HEK293T (cell line): ENCODE measurements at regions not wholly inside any gene's neighbourhood (a gene's known extent, or its start where the extent isn't known, plus 50 kb on each side); places are given as distances from the start of the nearest gene placed in this dataset.

Experiments
- CTCF ChIA-PET: fragments of 350-600 bp; formaldehyde crosslinking; extraction: SDS; loops from one replicate; lab custom pipeline; 2021; ENCODE audit warnings: antibody characterized with exemption, inconsistent platforms; lab: Yijun Ruan, JAX
- POLR2A ChIA-PET: fragments of 350-600 bp; formaldehyde crosslinking; extraction: SDS; loops from one replicate; lab custom pipeline; 2020; ENCODE audit warnings: antibody characterized with exemption, inconsistent platforms; lab: Yijun Ruan, JAX
- DNase-seq: peaks from one replicate; pipeline ENCODE4 v3.0.0; 2012; ENCODE audit warnings: mixed read lengths; ENCODE audit errors: extremely low spot score
- ARNT ChIP-seq: fragments of 450-650 bp; IDR thresholded peaks from 2 replicates; pipeline ENCODE4 v1.6.1; 2017; ENCODE audit warnings: mild to moderate bottlenecking
- BHLHE40 ChIP-seq: fragments of 450-650 bp; IDR thresholded peaks from 2 replicates; pipeline ENCODE4 v1.6.1; 2016; ENCODE audit warnings: mild to moderate bottlenecking, moderate library complexity, borderline replicate concordance
- CTBP1 ChIP-seq: fragments of 450-650 bp; IDR thresholded peaks from 2 replicates; pipeline ENCODE4 v1.6.1; 2016; ENCODE audit warnings: borderline replicate concordance
- ELF4 ChIP-seq: fragments of 450-650 bp; IDR thresholded peaks from 2 replicates; pipeline ENCODE4 v1.6.1; 2017; ENCODE audit warnings: antibody characterized with exemption
- FOXA1 ChIP-seq: fragments of 450-650 bp; IDR thresholded peaks from 2 replicates; pipeline ENCODE4 v1.6.1; 2016; ENCODE audit warnings: mild to moderate bottlenecking
- FOXK2 ChIP-seq: fragments of 450-650 bp; IDR thresholded peaks from 2 replicates; pipeline ENCODE4 v1.6.1; 2016; ENCODE audit warnings: mild to moderate bottlenecking
- FOXM1 ChIP-seq: fragments of 450-650 bp; IDR thresholded peaks from 2 replicates; pipeline ENCODE4 v1.6.1; 2017; ENCODE audit warnings: mild to moderate bottlenecking, borderline replicate concordance
- HDGF ChIP-seq: fragments of 450-650 bp; IDR thresholded peaks from 2 replicates; pipeline ENCODE4 v1.6.1; 2017; ENCODE audit warnings: antibody characterized with exemption, borderline replicate concordance
- L3MBTL2 ChIP-seq: fragments of 450-650 bp; conservative IDR thresholded peaks from 2 replicates; pipeline ENCODE4 v1.6.1; 2016; ENCODE audit warnings: mild to moderate bottlenecking
- LEF1 ChIP-seq: fragments of 450-650 bp; IDR thresholded peaks from 2 replicates; pipeline ENCODE4 v1.6.1; 2017; ENCODE audit warnings: mild to moderate bottlenecking, borderline replicate concordance
- NFRKB ChIP-seq: fragments of 450-650 bp; IDR thresholded peaks from 2 replicates; pipeline ENCODE4 v1.6.1; 2016; ENCODE audit warnings: mild to moderate bottlenecking, moderate library complexity
- PKNOX1 ChIP-seq: fragments of 450-650 bp; IDR thresholded peaks from 2 replicates; pipeline ENCODE4 v1.6.1; 2016
- SP1 ChIP-seq: fragments of 450-650 bp; IDR thresholded peaks from 2 replicates; pipeline ENCODE4 v1.6.1; 2017
- SUZ12 ChIP-seq: fragments of 450-650 bp; IDR thresholded peaks from 2 replicates; pipeline ENCODE4 v1.6.1; 2016; ENCODE audit warnings: mild to moderate bottlenecking
- TARDBP ChIP-seq: fragments of 450-650 bp; IDR thresholded peaks from 2 replicates; pipeline ENCODE4 v1.6.1; 2016
- ZNF384 ChIP-seq: fragments of 450-650 bp; IDR thresholded peaks from 2 replicates; pipeline ENCODE4 v1.6.1; 2016

GRCh38 chr17:72417627-72418026, 296.8 kb downstream of the SOX9 start:
- ChIA-PET CTCF (no interaction called here), POLR2A (no interaction called here)
- TF ChIP-seq LEF1 (no peak), NFRKB (no peak), ELF4 (no peak), SP1 (no peak), ARNT (no peak), SUZ12 (no peak), HDGF (no peak), FOXM1 (no peak), FOXA1 (no peak), BHLHE40 (no peak), PKNOX1 (no peak), ZNF384 (no peak), L3MBTL2 (no peak), FOXK2 (no peak), TARDBP (no peak), CTBP1 (no peak)
- DNase-seq: no peak

GRCh38 chr17:72419866-72420774, 299.3 kb downstream of the SOX9 start:
- no peak for DNase-seq
- ChIA-PET CTCF (no interaction called here), POLR2A (interaction anchor here (0.6 kb wide), 1 partner anchor 1729 kb away, joined by 3 read pairs; no protein-coding TSS in a partner anchor)
- TF ChIP-seq FOXK2 (no peak), TARDBP (no peak), SUZ12 (no peak), LEF1 (no peak), ELF4 (no peak), ZNF384 (no peak), L3MBTL2 (no peak), FOXA1 (no peak), FOXM1 (no peak), BHLHE40 (no peak), SP1 (no peak), ARNT (no peak), HDGF (no peak), NFRKB (no peak), CTBP1 (no peak)

- no peak for TF ChIP-seq BHLHE40
- no peak for TF ChIP-seq L3MBTL2
- TF ChIP-seq FOXM1: no peak
- no peak for TF ChIP-seq SP1
- TF ChIP-seq LEF1: no peak
- TF ChIP-seq FOXA1: no peak
- no peak for TF ChIP-seq ELF4
- no peak for TF ChIP-seq TARDBP
- TF ChIP-seq HDGF: no peak
- no peak for TF ChIP-seq CTBP1
- no peak for TF ChIP-seq FOXK2
- TF ChIP-seq ARNT: no peak
- no peak for TF ChIP-seq PKNOX1
- TF ChIP-seq NFRKB: no peak
- no peak for TF ChIP-seq SUZ12
- TF ChIP-seq ZNF384: no peak
- DNase-seq: no peak
- CTCF ChIA-PET: no interaction called here
- POLR2A ChIA-PET: no interaction called here
Observed at GRCh38 chr17:72420775-72421127, 299.9 kb downstream of the SOX9 start.

- ChIA-PET CTCF (no interaction called here), POLR2A (no interaction called here)
- no peak for DNase-seq
- TF ChIP-seq ELF4 (no peak), PKNOX1 (no peak), L3MBTL2 (no peak), FOXK2 (no peak), CTBP1 (no peak), SP1 (no peak), BHLHE40 (no peak), ARNT (no peak), NFRKB (no peak), SUZ12 (no peak), FOXM1 (no peak), FOXA1 (no peak), HDGF (no peak), TARDBP (no peak), ZNF384 (no peak)
Observed at GRCh38 chr17:72421128-72422092, 300.6 kb downstream of the SOX9 start.

- ChIA-PET POLR2A (interaction anchor here (1.3 to 1.5 kb wide), 2 partner anchors 35 to 301 kb away, joined by 3 to 6 read pairs; partner anchors contain the start of gene SOX9), CTCF (no interaction called here)
- no peak for TF ChIP-seq TARDBP
- TF ChIP-seq L3MBTL2: no peak
- TF ChIP-seq ZNF384: no peak
- TF ChIP-seq FOXM1: no peak
- no peak for TF ChIP-seq SUZ12
- TF ChIP-seq BHLHE40: no peak
- no peak for TF ChIP-seq SP1
- no peak for TF ChIP-seq FOXA1
- no peak for TF ChIP-seq NFRKB
- no peak for TF ChIP-seq CTBP1
- TF ChIP-seq HDGF: no peak
- TF ChIP-seq ELF4: no peak
- no peak for TF ChIP-seq LEF1
- no peak for TF ChIP-seq FOXK2
- TF ChIP-seq ARNT: no peak
- TF ChIP-seq PKNOX1: no peak
- no peak for DNase-seq
Observed at GRCh38 chr17:72422204-72422504, 301.3 kb downstream of the SOX9 start.
